SW 1271 (cell line): ENCODE measurements at regions not wholly inside any gene's neighbourhood (a gene's known extent, or its start where the extent isn't known, plus 50 kb on each side); places are given as distances from the start of the nearest gene placed in this dataset.

Experiments used
- DNase-seq, 2 experiments: peaks; one replicate each; lab custom pipeline; 2025; lab: John Stamatoyannopoulos, UW

GRCh38 chr20:10771435-10772140, 97.8 kb upstream of the JAG1 start:
- no peak for DNase-seq

DNA sequence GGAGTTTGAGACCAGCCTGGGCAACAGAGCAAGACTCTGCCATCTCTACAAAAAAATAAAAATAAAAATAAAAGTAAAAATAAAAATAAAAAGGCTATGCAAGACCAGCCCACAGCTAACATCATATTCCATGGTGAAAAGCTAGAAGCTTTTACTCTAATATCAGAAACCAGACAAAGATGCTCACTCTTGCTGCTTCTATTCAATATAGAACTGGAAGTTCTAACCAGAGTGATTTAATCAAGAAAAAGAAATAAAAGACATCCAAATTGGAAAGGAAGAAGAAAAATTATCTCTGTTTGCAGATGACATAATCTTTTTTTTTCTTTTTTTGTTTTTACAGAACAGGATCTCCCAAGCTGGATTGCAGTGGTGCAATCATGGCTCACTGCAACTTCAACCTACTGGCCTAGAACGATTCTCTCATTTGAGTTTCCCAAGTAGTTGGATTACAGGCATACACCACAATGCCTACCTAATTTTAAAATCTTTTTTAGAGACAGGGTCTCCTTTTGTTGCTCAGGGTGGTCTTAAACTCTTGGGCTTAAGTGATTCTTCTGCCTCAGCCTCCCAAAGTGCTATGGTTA, 100.7 kb upstream of the JAG1 start:
- DNase-seq: no peak

DNA sequence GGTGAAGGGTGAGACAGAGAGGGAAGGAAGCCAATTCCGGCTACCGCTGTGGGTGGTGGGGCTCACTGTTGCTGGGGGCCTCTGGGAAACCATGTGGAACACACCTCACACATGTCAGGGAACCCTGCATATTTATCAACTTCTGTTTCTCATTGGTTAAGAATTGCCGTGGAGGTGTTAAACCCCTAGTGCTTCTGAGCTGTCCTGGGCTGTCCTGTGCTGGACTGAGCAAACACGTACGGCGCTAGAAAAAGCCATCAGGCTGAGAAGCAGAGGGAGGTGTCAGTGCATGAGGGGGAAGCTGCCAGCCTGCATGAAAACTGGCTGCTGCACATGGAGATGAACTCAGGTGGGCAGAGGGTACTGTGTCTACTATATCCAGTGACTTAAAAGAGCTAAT, 103.9 kb upstream of the JAG1 start:
- DNase-seq: no peak

- no peak for DNase-seq
Observed at GRCh38 chr20:10779911-10780310, 106.1 kb upstream of the JAG1 start.

DNA sequence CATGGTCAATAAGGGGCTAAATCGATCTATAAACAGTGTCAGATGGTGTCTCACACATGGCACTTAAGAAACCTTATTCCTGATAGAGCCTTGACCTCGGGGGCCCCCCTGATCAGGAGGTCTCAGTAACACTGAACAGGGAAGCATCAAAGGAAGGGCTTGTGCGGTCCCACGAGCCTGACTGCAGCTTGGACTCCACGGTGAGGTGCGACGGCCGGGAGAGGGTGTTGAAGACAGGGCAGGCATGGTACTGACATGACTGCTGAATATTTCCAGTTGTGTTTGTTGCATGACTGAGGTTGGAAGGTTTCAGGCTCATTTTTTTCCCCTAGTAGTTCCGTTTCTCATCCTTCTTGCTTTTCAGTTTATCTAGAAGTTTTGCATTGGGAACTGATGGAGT, 107.1 kb upstream of the JAG1 start:
- no peak for DNase-seq

- DNase-seq: no peak
Observed at GRCh38 chr20:10781526-10781925, 107.7 kb upstream of the JAG1 start.

DNA sequence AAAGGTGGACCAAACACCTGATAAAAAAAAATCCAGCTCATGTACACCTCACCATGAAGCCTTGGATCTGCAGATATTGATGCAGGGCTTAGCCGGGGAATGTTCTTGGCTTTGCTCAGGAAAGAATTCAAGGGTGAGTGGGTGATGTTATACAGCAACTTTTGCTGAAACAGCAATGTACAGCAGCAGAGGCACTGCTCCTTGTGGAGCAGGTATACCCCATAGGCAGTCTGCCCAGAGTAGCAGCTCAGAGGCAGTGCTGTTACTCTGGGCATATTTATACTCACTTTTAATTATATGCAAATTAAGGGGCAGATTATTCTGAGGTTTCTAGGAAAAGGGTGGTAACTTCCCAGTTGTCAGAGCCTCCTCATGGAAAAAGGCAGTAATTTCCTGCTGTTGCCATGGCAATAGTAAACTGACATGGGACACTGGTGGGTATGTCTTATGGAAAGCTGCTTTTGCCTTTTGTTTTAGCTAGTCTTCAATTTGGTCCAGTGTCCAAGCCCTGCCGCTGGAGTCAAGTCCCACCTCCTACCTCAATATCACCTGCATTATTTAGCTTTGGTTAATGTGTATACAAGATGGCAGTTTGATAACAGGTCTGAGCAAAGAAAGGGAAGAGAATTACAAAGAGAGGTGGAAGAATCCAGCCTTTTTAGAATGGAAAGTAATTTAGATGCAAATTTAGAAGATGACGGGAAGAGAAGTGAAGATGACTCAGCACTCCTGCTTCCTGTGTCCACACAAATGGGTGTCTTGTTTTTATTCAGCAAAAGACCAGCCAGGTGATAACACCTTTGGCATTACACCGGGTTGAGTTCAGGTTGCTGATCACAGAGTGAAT, 110.1 kb upstream of the JAG1 start:
- DNase-seq: no peak

- no peak for DNase-seq
Observed at GRCh38 chr20:10784554-10785183, 110.9 kb upstream of the JAG1 start.

DNA sequence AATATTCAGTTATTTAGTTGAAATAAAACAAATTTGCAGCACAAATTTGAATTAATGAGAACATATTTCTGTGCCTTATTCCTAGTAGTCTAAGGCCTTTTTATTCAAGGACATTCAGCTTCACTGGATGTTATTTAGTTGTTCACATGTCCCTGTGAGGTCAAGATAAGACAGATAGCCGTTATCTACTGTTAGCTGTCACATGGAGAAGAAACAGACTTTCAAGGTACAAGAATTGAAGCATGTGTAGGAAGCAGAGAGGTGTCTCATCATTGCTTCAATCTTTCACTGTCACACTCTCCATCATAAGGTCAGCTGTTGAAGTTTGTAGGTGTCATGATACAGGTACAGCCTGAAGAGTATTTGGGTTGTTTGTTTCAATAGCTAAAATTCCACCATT, 112.9 kb upstream of the JAG1 start:
- no peak for DNase-seq

GRCh38 chr20:10788055-10788454, 114.3 kb upstream of the JAG1 start:
- no peak for DNase-seq

- DNase-seq: no peak
Observed at GRCh38 chr20:10788877-10789276, 115.1 kb upstream of the JAG1 start.

- DNase-seq: no peak
Observed at GRCh38 chr20:10789386-10789785, 115.6 kb upstream of the JAG1 start.

GRCh38 chr20:10790013-10790412, 116.2 kb upstream of the JAG1 start:
- no peak for DNase-seq

DNA sequence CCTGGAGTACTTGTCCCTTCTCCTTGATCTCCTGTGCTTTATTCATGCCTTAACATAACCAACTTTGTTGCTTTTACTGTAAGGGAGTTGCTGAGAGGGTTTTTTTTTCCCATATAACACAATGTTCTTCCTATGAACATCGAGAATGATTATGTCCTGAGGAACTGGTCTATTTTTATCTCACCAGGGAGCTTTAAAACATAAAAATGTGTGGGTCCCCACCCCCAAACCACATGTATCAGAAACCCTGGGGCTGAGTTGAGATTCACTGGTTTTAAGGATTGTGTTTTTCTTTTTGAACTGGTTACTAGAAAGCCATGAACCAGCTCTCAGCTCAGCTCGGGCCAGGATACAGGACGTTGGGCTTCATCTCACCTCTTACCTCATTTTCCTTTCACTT, 118.5 kb upstream of the JAG1 start:
- DNase-seq: no peak

- no peak for DNase-seq
Observed at GRCh38 chr20:10793766-10794165, 120.0 kb upstream of the JAG1 start.

DNA sequence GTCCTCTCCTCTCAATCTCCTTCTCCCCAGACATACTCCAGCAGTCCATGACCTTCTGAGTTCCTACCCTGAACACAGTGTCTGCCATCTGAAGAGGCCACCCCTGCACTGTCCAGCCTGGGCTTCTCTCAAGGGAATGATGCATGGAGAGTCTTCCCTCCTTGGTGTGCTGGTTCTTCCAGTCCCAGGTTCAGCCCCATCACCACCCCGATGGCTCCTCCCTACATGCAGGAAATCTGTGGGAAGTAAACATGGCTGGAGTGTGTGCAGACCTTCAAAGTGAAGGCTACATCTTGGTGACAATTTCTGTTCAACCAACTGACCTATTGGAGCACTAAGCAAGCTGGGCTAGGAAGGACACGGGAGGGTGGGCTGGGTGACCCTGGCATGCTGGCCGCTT, 121.0 kb upstream of the JAG1 start:
- DNase-seq: no peak

DNA sequence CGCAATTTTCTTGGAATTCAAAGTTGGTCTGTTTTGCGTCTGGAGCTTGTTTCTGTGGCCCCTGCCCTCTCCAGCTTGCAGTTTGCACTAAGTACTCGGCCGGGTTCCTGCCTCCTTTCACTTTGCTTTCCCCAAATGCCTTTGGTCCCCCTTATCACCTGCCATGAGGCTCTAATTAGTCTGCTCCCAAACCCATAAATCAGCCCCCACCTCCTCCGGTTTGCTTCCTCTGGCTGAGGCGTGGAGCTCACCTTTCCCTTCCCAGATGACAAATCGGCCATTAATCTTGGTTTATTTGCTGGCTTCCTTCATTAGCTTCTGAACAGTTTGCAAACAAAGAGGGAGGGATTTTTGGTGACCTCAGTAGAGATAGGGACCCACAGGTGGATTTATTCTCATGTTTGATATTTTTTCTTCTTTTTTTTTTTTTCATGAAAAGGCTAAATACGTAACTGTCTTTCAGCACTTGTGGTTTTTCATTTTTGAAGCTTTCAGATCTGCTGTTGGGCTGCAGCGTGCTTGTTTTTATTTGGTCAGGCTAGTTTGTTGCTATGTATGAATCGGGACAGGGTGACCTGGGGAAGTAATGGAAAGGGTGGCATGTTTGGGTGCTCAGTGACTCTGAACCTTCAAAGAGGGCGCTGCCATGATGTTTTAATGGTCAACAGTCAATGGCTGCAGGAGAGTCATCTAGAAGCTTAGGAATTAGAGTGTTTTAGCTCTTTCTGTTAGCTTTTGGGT, 121.7 kb upstream of the JAG1 start:
- DNase-seq: no peak

DNA sequence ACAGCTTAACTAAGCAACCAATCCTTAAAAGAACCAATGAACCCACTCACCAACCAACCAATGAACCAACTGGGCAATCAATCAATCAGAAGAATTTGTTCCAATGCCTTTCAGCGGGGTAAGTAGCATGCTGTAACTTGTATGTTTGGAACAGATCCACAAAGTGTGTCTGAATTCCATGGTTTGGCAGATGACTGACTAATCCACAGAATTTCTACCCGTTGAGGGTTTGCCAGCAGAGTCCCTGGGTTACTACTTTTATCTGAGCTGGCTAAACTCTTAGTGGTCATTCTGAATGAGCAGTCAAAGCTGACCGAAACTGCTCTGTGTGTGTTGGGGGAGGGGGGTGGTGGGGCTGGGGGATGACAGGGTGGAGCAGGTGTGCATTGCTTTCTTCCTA, 125.0 kb upstream of the JAG1 start:
- DNase-seq: no peak

- no peak for DNase-seq
Observed at GRCh38 chr20:10799735-10800134, 125.9 kb upstream of the JAG1 start.

DNA sequence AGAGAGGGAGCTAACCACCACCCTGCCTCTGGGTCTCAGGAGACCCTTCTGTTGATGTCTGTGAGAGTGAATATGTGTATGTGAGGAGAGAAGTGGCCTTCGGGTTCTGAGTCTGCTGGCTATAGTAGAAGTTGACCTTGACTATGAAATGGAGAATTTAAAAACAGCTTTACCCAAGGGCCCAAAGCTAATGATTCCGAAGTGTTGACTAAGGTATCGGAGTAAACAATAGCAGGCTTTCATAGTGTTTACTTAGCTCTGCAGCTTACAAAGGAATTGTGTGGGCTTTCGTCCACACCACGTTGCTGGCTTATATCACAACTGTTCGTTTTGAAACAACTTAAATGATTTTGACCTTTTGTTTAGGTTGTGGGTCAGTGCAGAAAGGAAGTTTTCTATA, 126.5 kb upstream of the JAG1 start:
- no peak for DNase-seq

DNA sequence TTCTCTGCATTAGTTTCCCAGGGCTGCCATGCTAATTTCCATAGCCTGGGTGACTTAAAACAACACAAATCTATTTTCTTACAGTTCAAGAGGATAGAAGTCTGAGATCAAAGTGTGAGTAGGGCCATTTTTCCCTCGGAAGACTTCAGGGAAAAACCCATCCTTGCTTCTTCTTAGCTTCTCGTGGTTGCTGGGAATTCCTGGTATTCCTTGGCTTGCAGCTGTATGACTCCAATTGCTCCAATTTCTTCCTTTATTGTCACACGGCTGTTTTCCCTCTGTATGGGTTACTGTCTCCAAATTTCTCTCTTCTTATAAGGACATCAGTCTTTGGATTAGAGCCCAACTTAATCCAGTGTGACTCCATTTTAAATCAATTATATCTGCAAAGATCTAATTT, 128.4 kb upstream of the JAG1 start:
- no peak for DNase-seq

DNA sequence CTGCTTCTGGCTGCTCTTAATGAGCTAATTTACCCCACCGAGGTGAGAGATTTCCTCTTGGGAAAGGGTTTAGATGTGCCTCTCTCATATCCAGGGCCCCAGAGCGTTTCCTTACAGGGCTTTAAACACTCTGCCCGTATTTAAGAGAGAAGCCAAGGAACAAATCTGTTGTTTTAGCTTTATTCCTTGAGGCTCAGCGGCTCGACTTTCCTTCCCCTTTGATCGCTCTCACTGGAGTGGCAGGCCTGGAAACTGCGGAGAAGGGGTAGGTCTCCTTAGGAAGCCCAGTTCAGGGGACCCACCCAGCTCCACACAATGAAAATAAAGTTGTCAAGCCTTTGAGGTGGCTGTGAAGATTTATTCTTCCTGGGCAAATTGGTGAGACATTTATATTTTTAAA, 132.0 kb upstream of the JAG1 start:
- no peak for DNase-seq
